PFSK-1 (cell line): ENCODE measurements at regions not wholly inside any gene's neighbourhood (a gene's known extent, or its start where the extent isn't known, plus 50 kb on each side); places are given as distances from the start of the nearest gene placed in this dataset.

ENCODE experiments used
- FOXP2 ChIP-seq: optimal IDR thresholded peaks from 2 replicates; pipeline ENCODE3; 2011; ENCODE audit warnings: borderline replicate concordance, control low read depth, inconsistent platforms; ENCODE audit not compliant: insufficient read depth; ENCODE audit errors: extremely low read length, extremely low read depth
- POLR2AphosphoS5 ChIP-seq: IDR thresholded peaks from 2 replicates; pipeline ENCODE4 v1.6.1; 2012; ENCODE audit warnings: low read depth, mild to moderate bottlenecking, control low read depth, low read length, moderate library complexity
- REST ChIP-seq, 2 experiments: IDR thresholded peaks; 2 replicates each; pipeline versions ENCODE4 v1.6.1 to v1.8.0; 2011 to 2012; ENCODE audit warnings: low read depth in 2 of 2, low read length in 2 of 2, control low read depth in 1 of 2, inconsistent platforms in 1 of 2, mild to moderate bottlenecking in 1 of 2, moderate library complexity in 1 of 2; ENCODE audit not compliant: insufficient read depth in 1 of 2
- SIN3A ChIP-seq: IDR thresholded peaks from 2 replicates; pipeline ENCODE4 v1.6.1; 2012; ENCODE audit warnings: mild to moderate bottlenecking, low read length, moderate library complexity, borderline replicate concordance; ENCODE audit not compliant: insufficient read depth
- TAF1 ChIP-seq: IDR thresholded peaks from 2 replicates; pipeline ENCODE4 v1.6.1; 2012; ENCODE audit warnings: low read length, control low read depth, borderline replicate concordance; ENCODE audit not compliant: insufficient read depth

GRCh38 chr5:163950248-163950647 is 444.8 kb downstream of the MAT2B start:
- TF ChIP-seq SIN3A (no peak), TAF1 (no peak), POLR2AphosphoS5 (no peak), REST (IDR thresholded peaks at IDR 0.05; ENCODE audit: insufficient read depth in 1 of 2, low read depth in 2 of 2, low read length in 2 of 2) (no peak), FOXP2 (no peak)
